Ascending aorta (tissue), 2 donors: ENCODE measurements at regions not wholly inside any gene's neighbourhood (a gene's known extent, or its start where the extent isn't known, plus 50 kb on each side); places are given as distances from the start of the nearest gene placed in this dataset.

Source experiments
- DNase-seq, 2 donors: peaks; one replicate each; pipeline ENCODE4 v3.0.0-alpha.2; 2019; ENCODE audit warnings: low spot score in 2 of 2
- H3K27ac ChIP-seq, 2 donors: fragments of 200-600 bp; sonication (generic); one replicate each; pipeline ENCODE4 v1.5.1; 2016 to 2017; ENCODE audit warnings: mild to moderate bottlenecking in 1 of 2
- H3K27me3 ChIP-seq: fragments of 200-600 bp; sonication (generic); one replicate; pipeline ENCODE4 v1.5.1; 2017
- H3K36me3 ChIP-seq, 2 donors: fragments of 200-600 bp; sonication (generic); one replicate each; pipeline ENCODE4 v1.5.1; 2016
- H3K4me1 ChIP-seq, 2 donors: fragments of 200-600 bp; sonication (generic); one replicate each; pipeline ENCODE4 v1.5.1; 2016 to 2017; ENCODE audit warnings: mild to moderate bottlenecking in 1 of 2
- H3K4me3 ChIP-seq, 2 donors: fragments of 200-600 bp; sonication (generic); one replicate each; pipeline ENCODE4 v1.5.1; 2016 to 2017; ENCODE audit warnings: mild to moderate bottlenecking in 1 of 2
- H3K9me3 ChIP-seq, 2 donors: fragments of 200-600 bp; sonication (generic); one replicate each; pipeline ENCODE4 v1.5.1; 2016
- CTCF ChIP-seq, 3 experiments: fragments of 200-600 bp in 2 of 3; fragments of 450-650 bp in 1 of 3; sonication (generic) in 2 of 3; IDR thresholded peaks; one replicate each; pipeline ENCODE4 v1.5.1; 2016 to 2019; ENCODE audit warnings: antibody characterized with exemption in 3 of 3, mild to moderate bottlenecking in 1 of 3, moderate library complexity in 1 of 3
- intact Hi-C: fragments of 100-400 bp; cut with DNase I; formaldehyde crosslinking; loops from one replicate; pipeline ENCODE4 v1.15.1; 2023

DNA sequence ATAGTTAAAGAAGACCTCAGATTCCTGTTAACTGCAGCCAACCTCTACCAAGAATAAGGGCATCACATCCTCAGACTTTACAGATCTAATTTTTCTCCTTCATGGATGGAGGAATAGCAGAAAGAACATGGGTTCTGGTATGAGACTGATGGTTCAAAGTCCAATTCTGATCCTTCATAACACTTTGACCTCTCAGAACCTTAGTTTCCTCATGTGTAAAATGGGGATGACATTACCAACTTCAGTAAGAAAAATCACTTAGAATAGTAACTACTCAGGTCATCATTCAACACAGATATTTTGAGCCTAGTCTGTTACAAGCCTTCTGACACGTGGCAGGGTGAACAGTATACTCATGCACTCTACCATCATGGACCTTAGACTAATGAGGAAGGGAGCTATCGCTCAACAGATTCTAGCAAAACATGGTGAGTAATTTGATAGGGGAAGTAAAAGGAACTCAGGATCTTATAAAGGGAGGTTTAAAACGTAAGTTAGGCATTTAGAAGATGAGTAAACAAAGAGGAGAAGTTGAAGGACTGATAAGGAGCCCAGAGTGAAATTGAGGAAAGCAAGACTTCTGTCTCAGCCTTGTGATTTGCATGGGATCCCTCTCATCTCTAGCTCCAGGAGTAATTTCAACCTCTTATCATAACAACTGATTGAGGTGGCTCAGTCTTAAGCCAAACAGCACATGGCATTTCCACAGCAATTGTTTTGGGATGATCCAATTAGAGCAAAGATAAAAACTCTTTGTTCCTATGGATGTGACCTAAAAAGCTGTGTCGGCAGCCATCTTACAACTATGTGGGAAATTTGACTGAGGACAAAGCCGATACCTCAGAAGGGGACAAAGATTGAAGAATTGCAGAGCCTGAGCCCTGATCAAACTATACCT, 69.2 kb upstream of the TCF7L2 start:
- DNase-seq = no peak
- H3K4me3 ChIP-seq = no peak overlapping the region
- no peak for TF ChIP-seq CTCF (IDR thresholded peaks at IDR 0.05)
- H3K36me3 ChIP-seq = no peaks in the 10 kb centered on the region
- no peaks in the 10 kb centered on the region for H3K9me3 ChIP-seq
- no peaks in the 10 kb centered on the region for H3K27me3 ChIP-seq
- intact Hi-C loops = no loop called here
- H3K27ac ChIP-seq = no peak overlapping the region
- no peaks in the 10 kb centered on the region for H3K4me1 ChIP-seq

GRCh38 chr10:112883360-112884178, 66.5 kb upstream of the TCF7L2 start:
- Histone ChIP-seq H3K9me3 (no peaks in the 10 kb centered on the region), H3K27me3 (no peaks in the 10 kb centered on the region), H3K4me3 (no peak overlapping the region), H3K4me1 (no peaks in the 10 kb centered on the region), H3K27ac (no peak overlapping the region), H3K36me3 (no peaks in the 10 kb centered on the region)
- intact Hi-C loops = no loop called here
- no peak for DNase-seq
- no peak for TF ChIP-seq CTCF (IDR thresholded peaks at IDR 0.05)

DNA sequence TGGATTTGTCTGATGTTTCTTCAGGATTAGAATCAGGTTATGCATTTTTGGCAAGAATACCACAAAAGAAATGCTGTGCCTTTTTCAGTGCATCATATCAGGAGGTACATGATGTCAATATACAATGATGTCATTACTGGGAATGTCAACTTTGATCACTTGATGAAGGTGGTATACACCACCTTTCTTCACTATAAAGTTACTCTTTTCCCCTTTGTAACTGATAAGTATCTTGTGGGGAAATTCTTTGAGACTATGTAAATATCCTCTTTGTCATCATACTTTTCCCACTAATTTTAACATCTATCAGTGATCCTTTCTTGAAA, 65.9 kb upstream of the TCF7L2 start:
- Histone ChIP-seq H3K9me3 (no peaks in the 10 kb centered on the region), H3K27me3 (no peaks in the 10 kb centered on the region), H3K27ac (no peak overlapping the region), H3K36me3 (no peaks in the 10 kb centered on the region), H3K4me3 (no peak overlapping the region), H3K4me1 (no peaks in the 10 kb centered on the region)
- no peak for TF ChIP-seq CTCF (IDR thresholded peaks at IDR 0.05)
- intact Hi-C loops = no loop called here
- no peak for DNase-seq

- H3K9me3 ChIP-seq = no peaks in the 10 kb centered on the region
- TF ChIP-seq CTCF (IDR thresholded peaks at IDR 0.05) = no peak
- DNase-seq = no peak
- no peaks in the 10 kb centered on the region for H3K36me3 ChIP-seq
- H3K4me1 ChIP-seq = no peaks in the 10 kb centered on the region
- intact Hi-C loops = no loop called here
- no peak overlapping the region for H3K27ac ChIP-seq
- H3K4me3 ChIP-seq = no peak overlapping the region
- H3K27me3 ChIP-seq = no peaks in the 10 kb centered on the region
These were observed 63.6 kb upstream of the TCF7L2 start for GRCh38 chr10:112886463-112886862.

DNA sequence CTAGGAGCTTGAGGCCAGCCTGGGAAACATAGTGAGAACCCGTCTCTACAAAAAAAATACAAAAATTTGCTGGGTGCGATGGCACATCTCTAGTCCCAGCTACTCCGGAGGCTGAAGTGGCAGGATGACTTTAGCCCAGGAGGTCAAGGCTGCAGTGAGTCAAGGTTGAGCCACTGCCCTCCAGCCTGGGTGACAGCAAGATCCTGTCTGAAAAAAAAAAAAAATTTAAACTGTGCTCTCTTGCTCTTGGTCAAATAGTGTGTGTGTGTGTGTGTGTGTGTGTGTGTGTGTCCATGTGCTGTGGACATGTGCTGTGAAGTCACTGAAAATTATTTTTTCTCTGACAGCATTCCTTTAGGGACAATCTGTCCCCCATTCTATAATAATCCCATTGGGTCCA, 62.1 kb upstream of the TCF7L2 start:
- no peaks in the 10 kb centered on the region for H3K9me3 ChIP-seq
- intact Hi-C loops = no loop called here
- no peak for TF ChIP-seq CTCF (IDR thresholded peaks at IDR 0.05)

More for the DNA sequence above, 62.1 kb upstream of the TCF7L2 start:
- Histone ChIP-seq H3K4me3 (no peak overlapping the region), H3K36me3 (no peaks in the 10 kb centered on the region), H3K27ac (no peak overlapping the region), H3K27me3 (no peaks in the 10 kb centered on the region), H3K4me1 (no peaks in the 10 kb centered on the region)
- DNase-seq = no peak
